Body of pancreas (tissue), 4 donors: ENCODE measurements at regions not wholly inside any gene's neighbourhood (a gene's known extent, or its start where the extent isn't known, plus 50 kb on each side); places are given as distances from the start of the nearest gene placed in this dataset.

Source experiments
- ATAC-seq: fragments of 150-250 bp; one replicate; pipeline ENCODE4 v1.9.1; 2016
- DNase-seq, 4 donors: peaks; one replicate each; pipeline ENCODE4 v3.0.0-alpha.2; 2019
- H3K27ac ChIP-seq, 4 donors: fragments of 200-600 bp; sonication (generic); 1 replicate in 3 of 4; 2 replicates in 1 of 4; pipeline versions ENCODE4 v1.5.1 to v1.6.1; 2016 to 2019; ENCODE audit warnings: mild to moderate bottlenecking in 1 of 4, mixed read lengths in 1 of 4, moderate library complexity in 1 of 4
- H3K27me3 ChIP-seq, 2 donors: fragments of 200-600 bp; sonication (generic); one replicate each; pipeline ENCODE4 v1.6.0; 2016; ENCODE audit warnings: mild to moderate bottlenecking in 1 of 2
- H3K36me3 ChIP-seq, 2 donors: fragments of 200-600 bp; sonication (generic); replicated peaks in 1 of 2; 2 replicates each; pipeline ENCODE4 v1.5.1; 2016; ENCODE audit warnings: low read depth in 2 of 2; ENCODE audit not compliant: insufficient read depth in 1 of 2
- H3K4me1 ChIP-seq: fragments of 200-600 bp; sonication (generic); one replicate; pipeline ENCODE4 v1.6.0; 2016
- H3K4me3 ChIP-seq, 2 donors: fragments of 200-600 bp; sonication (generic); 1 replicate in 1 of 2; 2 replicates in 1 of 2; pipeline ENCODE4 v1.5.1; 2016 to 2019
- H3K9me3 ChIP-seq, 3 donors: fragments of 200-600 bp; sonication (generic); 1 replicate in 2 of 3; 2 replicates in 1 of 3; pipeline ENCODE4 v1.5.1; 2016
- CTCF ChIP-seq, 7 experiments: fragments of 450-650 bp in 4 of 7; fragments of 200-600 bp in 3 of 7; sonication (generic) in 3 of 7; IDR thresholded peaks; one replicate each; pipeline ENCODE4 v1.5.1; 2016 to 2019; ENCODE audit warnings: antibody characterized with exemption in 7 of 7
- POLR2A ChIP-seq, 3 donors: fragments of 450-650 bp; IDR thresholded peaks; one replicate each; pipeline ENCODE4 v1.6.1; 2016; ENCODE audit warnings: antibody characterized with exemption in 3 of 3, mild to moderate bottlenecking in 2 of 3
- WGBS, 2 donors: methylation state at CpG; one replicate each; pipeline ENCODE4 v1.1.5; 2017; 5-methylcytosine and 5-hydroxymethylcytosine counted together
- intact Hi-C: fragments of 100-400 bp; cut with DNase I; formaldehyde crosslinking; loops from one replicate; pipeline ENCODE4 v1.15.1; 2023

- TF ChIP-seq POLR2A (IDR thresholded peaks at IDR 0.05) (no peak), CTCF (IDR thresholded peaks at IDR 0.05) (no peak)
- no peaks in the 10 kb centered on the region for H3K27me3 ChIP-seq
- intact Hi-C loops = no loop called here
- no peaks in the 10 kb centered on the region for H3K36me3 ChIP-seq
- ATAC-seq = no peak
- no peak for DNase-seq
- no peaks in the 10 kb centered on the region for H3K9me3 ChIP-seq
- WGBS, 2 donors = 8 to 17% methylated on average over 1 of the region's 1 CpG
- H3K27ac ChIP-seq = no peak overlapping the region
- no peak overlapping the region for H3K4me3 ChIP-seq
- no peaks in the 10 kb centered on the region for H3K4me1 ChIP-seq
Measured at GRCh38 chr6:55974688-55975087, 99.3 kb upstream of the BMP5 start.

GRCh38 chr6:55972091-55972490, 96.7 kb upstream of the BMP5 start:
- DNase-seq (no peak), ATAC-seq (no peak)
- WGBS, 2 donors = 42 to 51% methylated on average over 1 of the region's 1 CpG
- no peaks in the 10 kb centered on the region for H3K27me3 ChIP-seq
- no peak overlapping the region for H3K4me3 ChIP-seq
- no peaks in the 10 kb centered on the region for H3K9me3 ChIP-seq
- no peaks in the 10 kb centered on the region for H3K4me1 ChIP-seq
- no peaks in the 10 kb centered on the region for H3K36me3 ChIP-seq
- intact Hi-C loops = no loop called here
- no peak for TF ChIP-seq POLR2A (IDR thresholded peaks at IDR 0.05)
- no peak for TF ChIP-seq CTCF (IDR thresholded peaks at IDR 0.05)
- H3K27ac ChIP-seq = no peak overlapping the region

- Histone ChIP-seq H3K4me1 (no peaks in the 10 kb centered on the region), H3K27me3 (no peaks in the 10 kb centered on the region), H3K4me3 (no peak overlapping the region), H3K9me3 (no peaks in the 10 kb centered on the region), H3K36me3 (no peaks in the 10 kb centered on the region), H3K27ac (no peak overlapping the region)
- TF ChIP-seq CTCF (IDR thresholded peaks at IDR 0.05) (no peak), POLR2A (IDR thresholded peaks at IDR 0.05) (no peak)
- intact Hi-C loops = no loop called here
- 50 to 56% methylated on average over 3 of the region's 3 CpGs for WGBS, 2 donors
- DNase-seq (no peak), ATAC-seq (no peak)
Measured at GRCh38 chr6:55969526-55969925, 94.1 kb upstream of the BMP5 start.

- intact Hi-C loops = no loop called here
- no peaks in the 10 kb centered on the region for H3K27me3 ChIP-seq
- no peaks in the 10 kb centered on the region for H3K36me3 ChIP-seq
- TF ChIP-seq POLR2A (IDR thresholded peaks at IDR 0.05) (no peak), CTCF (IDR thresholded peaks at IDR 0.05) (no peak)
- ATAC-seq = no peak
- H3K4me3 ChIP-seq = no peak overlapping the region
- no peaks in the 10 kb centered on the region for H3K9me3 ChIP-seq
- H3K27ac ChIP-seq = no peak overlapping the region
- H3K4me1 ChIP-seq = no peaks in the 10 kb centered on the region
- no peak for DNase-seq
Measured at GRCh38 chr6:55968926-55969325, 93.5 kb upstream of the BMP5 start.

GRCh38 chr6:55964136-55964535, 88.7 kb upstream of the BMP5 start:
- DNase-seq = no peak
- ATAC-seq = no peak
- Histone ChIP-seq H3K9me3 (no peaks in the 10 kb centered on the region), H3K27ac (no peak overlapping the region), H3K27me3 (no peaks in the 10 kb centered on the region), H3K4me3 (no peak overlapping the region), H3K4me1 (no peaks in the 10 kb centered on the region), H3K36me3 (no peaks in the 10 kb centered on the region)
- intact Hi-C loops = no loop called here
- TF ChIP-seq POLR2A (IDR thresholded peaks at IDR 0.05) = no peak
- no peak for TF ChIP-seq CTCF (IDR thresholded peaks at IDR 0.05)
- WGBS, 2 donors = 72 to 73% methylated on average over 1 of the region's 1 CpG
